HTR-8/SVneo (cell line): ENCODE measurements at regions not wholly inside any gene's neighbourhood (a gene's known extent, or its start where the extent isn't known, plus 50 kb on each side); places are given as distances from the start of the nearest gene placed in this dataset.

Source experiments
- DNase-seq: peaks from one replicate; pipeline ENCODE4 v3.0.0; 2011; ENCODE audit warnings: low spot score, mixed read lengths; ENCODE audit not compliant: insufficient read length
- FAIRE-seq: peaks from 2 replicates; lab custom pipeline; 2011; peaks lifted over from hg19 to GRCh38; lab: Jason Lieb, UNC

- no peak for FAIRE-seq
- no peak for DNase-seq
Observed at GRCh38 chr17:54848368-54848987, 52.2 kb upstream of the TOM1L1 start.

DNA sequence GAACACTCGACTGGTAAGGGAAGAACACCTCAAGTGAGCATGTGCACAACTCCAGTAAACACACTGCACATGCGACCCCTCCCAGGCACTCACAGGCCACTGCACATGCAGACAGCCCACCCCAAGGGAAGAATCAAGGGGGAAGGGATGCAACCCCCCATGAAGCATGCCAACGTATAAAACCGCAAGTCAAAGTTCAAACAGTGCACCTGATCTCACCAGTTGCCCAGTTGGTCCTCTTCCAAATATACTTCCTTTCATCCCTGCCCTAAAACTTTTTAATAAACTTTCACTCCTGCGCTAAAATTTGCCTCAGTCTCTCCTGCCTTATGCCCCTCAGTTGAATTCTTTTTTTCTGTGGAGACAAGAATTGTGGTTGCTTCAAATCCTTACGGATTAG lies 51.0 kb upstream of the TOM1L1 start:
- no peak for FAIRE-seq

More for the DNA sequence above, 51.0 kb upstream of the TOM1L1 start:
- DNase-seq = no peak
